CD4-positive, alpha-beta T cell treated with Interleukin-1 beta for 1 hour (primary cell): ENCODE measurements at regions not wholly inside any gene's neighbourhood (a gene's known extent, or its start where the extent isn't known, plus 50 kb on each side); places are given as distances from the start of the nearest gene placed in this dataset.

Source experiments
- DNase-seq, 2 donors: peaks; one replicate each; pipeline ENCODE4 v3.0.0-alpha.2; 2020 to 2022

- no peak for DNase-seq
These were observed 208.1 kb upstream of the ACTBL2 start for GRCh38 chr5:57690724-57691123.

GRCh38 chr5:57687596-57687995 is 205.0 kb upstream of the ACTBL2 start:
- no peak for DNase-seq

- DNase-seq, result no peak
These were observed 203.1 kb upstream of the ACTBL2 start for GRCh38 chr5:57685516-57686255.

- no peak for DNase-seq
These were observed 201.7 kb upstream of the ACTBL2 start for GRCh38 chr5:57684299-57684702.

GRCh38 chr5:57683036-57683630 is 200.5 kb upstream of the ACTBL2 start:
- DNase-seq, result no peak

GRCh38 chr5:57681942-57682341 is 199.3 kb upstream of the ACTBL2 start:
- DNase-seq, result no peak

GRCh38 chr5:57680686-57681085 is 198.1 kb upstream of the ACTBL2 start:
- DNase-seq, result no peak

GRCh38 chr5:57677235-57677634 is 194.6 kb upstream of the ACTBL2 start:
- no peak for DNase-seq

- no peak for DNase-seq
These were observed 193.8 kb upstream of the ACTBL2 start for GRCh38 chr5:57676222-57677098.

GRCh38 chr5:57675236-57675635 is 192.6 kb upstream of the ACTBL2 start:
- DNase-seq, result no peak

- DNase-seq, result no peak
These were observed 188.8 kb upstream of the ACTBL2 start for GRCh38 chr5:57671371-57671770.

GRCh38 chr5:57666582-57666981 is 184.0 kb upstream of the ACTBL2 start:
- DNase-seq, result no peak

GRCh38 chr5:57665146-57665936 is 182.7 kb upstream of the ACTBL2 start:
- DNase-seq, result no peak

- no peak for DNase-seq
These were observed 182.1 kb upstream of the ACTBL2 start for GRCh38 chr5:57664700-57665099.

GRCh38 chr5:57663466-57663865 is 180.9 kb upstream of the ACTBL2 start:
- no peak for DNase-seq

GRCh38 chr5:57662991-57663390 is 180.4 kb upstream of the ACTBL2 start:
- DNase-seq, result no peak

- no peak for DNase-seq
These were observed 177.3 kb upstream of the ACTBL2 start for GRCh38 chr5:57659886-57660285.

- DNase-seq, result no peak
These were observed 175.4 kb upstream of the ACTBL2 start for GRCh38 chr5:57658018-57658417.

- DNase-seq, result no peak
These were observed 172.6 kb upstream of the ACTBL2 start for GRCh38 chr5:57655228-57655627.

- no peak for DNase-seq
These were observed 171.2 kb upstream of the ACTBL2 start for GRCh38 chr5:57653636-57654290.

- no peak for DNase-seq
These were observed 168.5 kb upstream of the ACTBL2 start for GRCh38 chr5:57651127-57651526.

- peak; percentile 1 to 24 for DNase-seq
These were observed 167.9 kb upstream of the ACTBL2 start for GRCh38 chr5:57650360-57651069.
